Sigmoid colon (tissue), 4 donors: ENCODE measurements at regions not wholly inside any gene's neighbourhood (a gene's known extent, or its start where the extent isn't known, plus 50 kb on each side); places are given as distances from the start of the nearest gene placed in this dataset.

Experiments used
- CTCF ChIP-seq, 4 experiments: fragments of 450-650 bp in 3 of 4; fragments of 200-600 bp in 1 of 4; IDR thresholded peaks; one replicate each; pipeline ENCODE4 v1.5.1; 2016 to 2019; ENCODE audit warnings: antibody characterized with exemption in 4 of 4, mild to moderate bottlenecking in 3 of 4, moderate library complexity in 2 of 4
- EP300 ChIP-seq, 4 donors: sonication (generic); formaldehyde crosslinking; IDR thresholded peaks; one replicate each; pipeline ENCODE4 v1.6.1; 2017; ENCODE audit warnings: antibody characterized with exemption in 4 of 4
- POLR2A ChIP-seq, 2 donors: fragments of 450-650 bp; IDR thresholded peaks; one replicate each; pipeline ENCODE4 v1.6.1; 2016; ENCODE audit warnings: antibody characterized with exemption in 2 of 2, mild to moderate bottlenecking in 2 of 2, moderate library complexity in 2 of 2
- POLR2AphosphoS5 ChIP-seq, 4 donors: sonication (generic); formaldehyde crosslinking; IDR thresholded peaks; one replicate each; pipeline ENCODE4 v1.6.1; 2017; ENCODE audit warnings: antibody characterized with exemption in 4 of 4

- no peak for TF ChIP-seq EP300 (IDR thresholded peaks at IDR 0.05)
- TF ChIP-seq CTCF (IDR thresholded peaks at IDR 0.05), result no peak
- TF ChIP-seq POLR2AphosphoS5 (IDR thresholded peaks at IDR 0.05), result no peak
- TF ChIP-seq POLR2A (IDR thresholded peaks at IDR 0.05), result no peak
These were observed 164.7 kb downstream of the LINC00237 start for GRCh38 chr20:20941468-20941889.
